Skeletal muscle satellite cell (primary cell): ENCODE measurements at regions not wholly inside any gene's neighbourhood (a gene's known extent, or its start where the extent isn't known, plus 50 kb on each side); places are given as distances from the start of the nearest gene placed in this dataset.

ENCODE experiments used
- H3K27me3 ChIP-seq: 2 replicates; pipeline ENCODE4 v1.7.0; 2013; ENCODE audit warnings: low read length; ENCODE audit not compliant: control insufficient read depth, insufficient read depth
- H3K36me3 ChIP-seq: 2 replicates; pipeline ENCODE4 v1.7.0; 2013; ENCODE audit warnings: mild to moderate bottlenecking, control low read depth, low read length; ENCODE audit not compliant: insufficient read depth
- H3K4me1 ChIP-seq: 2 replicates; pipeline ENCODE4 v1.7.0; 2013; ENCODE audit warnings: low read length; ENCODE audit not compliant: control insufficient read depth, insufficient read depth
- H3K4me2 ChIP-seq: 2 replicates; pipeline ENCODE4 v1.7.0; 2013; ENCODE audit warnings: mild to moderate bottlenecking, low read length
- H3K4me3 ChIP-seq: 2 replicates; pipeline ENCODE4 v1.7.0; 2013; ENCODE audit warnings: low read length
- H3K9ac ChIP-seq: 2 replicates; pipeline ENCODE4 v1.7.0; 2013; ENCODE audit warnings: mild to moderate bottlenecking, low read depth, low read length, moderate library complexity
- H3K9me3 ChIP-seq: replicated peaks from 2 replicates; pipeline ENCODE4 v1.7.0; 2013; ENCODE audit warnings: mild to moderate bottlenecking, control low read depth, low read length

DNA sequence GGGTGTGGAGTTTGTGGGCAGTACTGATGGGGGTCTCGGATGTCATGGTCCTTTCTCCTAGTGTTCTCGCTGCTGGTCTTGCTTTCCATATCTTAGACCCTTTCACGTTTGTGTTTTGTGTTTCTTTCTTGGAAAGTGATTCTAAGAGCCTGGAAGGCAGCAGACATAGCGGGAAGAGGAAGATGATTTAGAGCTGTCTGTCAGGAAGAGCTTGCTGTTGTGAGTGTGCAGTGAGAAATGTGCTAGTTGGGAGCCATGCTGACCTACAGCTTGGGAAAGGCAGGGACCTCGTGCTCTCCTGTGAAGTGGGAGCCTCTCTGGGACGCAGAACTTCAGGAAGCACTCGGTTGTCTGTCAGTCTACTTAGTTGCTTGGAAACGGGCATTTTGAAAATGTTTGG lies 122.2 kb downstream of the ZNF518B start:
- Histone ChIP-seq H3K9me3 (no peaks in the 10 kb centered on the region), H3K4me3 (no peak overlapping the region), H3K4me1 (no peaks in the 10 kb centered on the region), H3K36me3 (no peaks in the 10 kb centered on the region), H3K9ac (no peak overlapping the region), H3K4me2 (no peak overlapping the region), H3K27me3 (peaks cover 4% of the 10 kb centered on the region)

GRCh38 chr4:10334506-10335028 lies 122.7 kb downstream of the ZNF518B start:
- Histone ChIP-seq H3K4me3 (no peak overlapping the region), H3K4me2 (no peak overlapping the region), H3K36me3 (no peaks in the 10 kb centered on the region), H3K9ac (no peak overlapping the region), H3K27me3 (peaks cover 4% of the 10 kb centered on the region), H3K4me1 (no peaks in the 10 kb centered on the region), H3K9me3 (no peaks in the 10 kb centered on the region)

GRCh38 chr4:10333942-10334341 lies 123.3 kb downstream of the ZNF518B start:
- no peak overlapping the region for H3K9ac ChIP-seq
- H3K36me3 ChIP-seq = no peaks in the 10 kb centered on the region
- H3K27me3 ChIP-seq = no peaks in the 10 kb centered on the region
- no peaks in the 10 kb centered on the region for H3K4me1 ChIP-seq
- H3K4me2 ChIP-seq = no peak overlapping the region
- H3K4me3 ChIP-seq = no peak overlapping the region
- no peaks in the 10 kb centered on the region for H3K9me3 ChIP-seq

DNA sequence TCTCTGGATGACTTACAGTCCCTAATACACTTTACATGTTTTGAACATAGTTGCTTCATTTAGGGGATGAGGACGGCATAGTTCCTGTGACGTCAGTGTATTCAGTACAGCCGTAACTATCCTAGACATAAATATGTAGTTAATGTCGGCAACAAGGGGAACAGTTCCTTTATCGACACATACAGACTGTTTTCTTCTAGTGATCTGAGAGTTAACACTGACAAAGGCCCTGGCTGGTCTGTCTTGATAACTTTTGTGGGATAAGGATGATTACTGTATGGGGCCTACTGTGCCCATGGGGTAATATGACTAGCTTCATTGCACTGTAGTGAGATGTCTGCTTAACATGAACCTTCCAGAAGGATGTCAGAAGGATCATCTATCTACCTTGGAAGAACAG lies 131.2 kb downstream of the ZNF518B start:
- H3K9ac ChIP-seq = no peak overlapping the region

GRCh38 chr4:10321931-10322330 lies 135.3 kb downstream of the ZNF518B start:
- Histone ChIP-seq H3K27me3 (peaks cover 5% of the 10 kb centered on the region), H3K9ac (no peak overlapping the region), H3K9me3 (no peaks in the 10 kb centered on the region), H3K36me3 (no peaks in the 10 kb centered on the region), H3K4me1 (no peaks in the 10 kb centered on the region), H3K4me2 (no peak overlapping the region), H3K4me3 (no peak overlapping the region)

More for the DNA sequence above, 131.2 kb downstream of the ZNF518B start:
- Histone ChIP-seq H3K27me3 (peaks cover 10% of the 10 kb centered on the region), H3K4me1 (no peaks in the 10 kb centered on the region), H3K4me2 (no peak overlapping the region), H3K4me3 (no peak overlapping the region), H3K9me3 (no peaks in the 10 kb centered on the region), H3K36me3 (no peaks in the 10 kb centered on the region)

DNA sequence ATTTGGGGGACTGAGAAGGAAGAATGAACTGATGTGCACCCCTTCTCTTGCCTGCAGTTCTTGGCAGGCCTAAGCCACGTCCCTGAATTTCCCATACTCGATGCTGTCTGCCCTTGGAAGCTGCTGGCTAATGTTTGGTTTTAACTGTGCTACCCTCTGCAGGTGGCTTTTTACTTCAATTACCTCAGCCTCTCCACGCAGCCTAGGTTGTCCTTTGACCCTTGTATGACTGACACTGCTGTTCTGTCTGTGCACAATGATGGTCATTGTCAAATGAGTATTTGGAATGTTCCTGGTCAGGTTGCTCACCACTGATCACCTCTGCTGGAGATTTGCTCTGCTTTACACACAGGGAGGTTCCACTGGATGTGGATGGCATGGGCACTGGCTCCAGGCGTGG lies 137.1 kb downstream of the ZNF518B start:
- Histone ChIP-seq H3K9ac (no peak overlapping the region), H3K4me3 (no peak overlapping the region), H3K36me3 (no peaks in the 10 kb centered on the region), H3K4me1 (no peaks in the 10 kb centered on the region), H3K4me2 (no peak overlapping the region), H3K27me3 (peaks cover 5% of the 10 kb centered on the region), H3K9me3 (no peaks in the 10 kb centered on the region)

DNA sequence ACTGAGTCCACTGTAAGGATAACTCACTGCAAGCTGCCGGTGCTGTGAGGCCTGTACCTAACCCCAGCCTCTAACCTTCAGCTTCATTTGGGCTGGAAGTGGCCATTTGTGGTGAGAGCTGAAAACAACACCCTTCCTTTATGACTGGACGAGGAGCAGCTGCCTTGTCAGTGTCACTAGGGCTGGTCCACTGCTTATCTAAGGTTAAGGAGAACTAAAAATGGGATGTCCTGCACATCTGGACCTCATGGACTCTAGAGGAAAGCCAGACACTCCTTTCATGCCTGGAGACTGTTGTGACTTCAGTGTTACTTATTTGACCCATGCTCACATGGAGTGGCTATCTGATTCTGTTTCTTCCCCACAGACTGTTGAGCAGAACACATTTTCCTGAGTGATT lies 139.9 kb downstream of the ZNF518B start:
- Histone ChIP-seq H3K36me3 (no peaks in the 10 kb centered on the region), H3K4me1 (no peaks in the 10 kb centered on the region), H3K4me3 (no peak overlapping the region), H3K4me2 (no peak overlapping the region), H3K9ac (no peak overlapping the region), H3K9me3 (no peaks in the 10 kb centered on the region), H3K27me3 (peaks cover 5% of the 10 kb centered on the region)

DNA sequence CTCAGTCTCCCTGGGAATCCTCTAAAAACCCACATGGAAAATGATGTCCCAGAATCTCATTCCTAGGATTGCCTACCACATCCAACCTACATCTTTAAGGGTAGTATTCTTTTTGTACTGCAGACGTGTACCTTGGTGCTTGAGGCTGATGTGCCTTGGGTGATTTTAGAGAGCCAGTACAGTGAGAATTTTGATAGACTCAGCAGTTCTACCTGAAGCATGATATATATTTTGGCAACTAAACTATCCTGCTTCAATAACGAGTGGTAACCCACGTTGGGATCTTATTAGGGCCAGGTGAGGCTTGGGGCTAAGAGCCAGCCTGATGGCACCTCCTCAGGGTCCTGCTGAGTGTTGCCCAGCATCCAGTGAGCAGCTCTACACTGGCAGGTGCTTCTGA lies 140.4 kb downstream of the ZNF518B start:
- Histone ChIP-seq H3K4me1 (no peaks in the 10 kb centered on the region), H3K9ac (no peak overlapping the region), H3K27me3 (peaks cover under 1% of the 10 kb centered on the region), H3K4me2 (no peak overlapping the region), H3K9me3 (no peaks in the 10 kb centered on the region), H3K36me3 (no peaks in the 10 kb centered on the region), H3K4me3 (no peak overlapping the region)

GRCh38 chr4:10315638-10316037 lies 141.6 kb downstream of the ZNF518B start:
- no peaks in the 10 kb centered on the region for H3K36me3 ChIP-seq
- H3K9me3 ChIP-seq = no peaks in the 10 kb centered on the region
- no peak overlapping the region for H3K4me2 ChIP-seq
- no peak overlapping the region for H3K4me3 ChIP-seq
- H3K27me3 ChIP-seq = no peaks in the 10 kb centered on the region
- H3K9ac ChIP-seq = no peak overlapping the region
- H3K4me1 ChIP-seq = no peaks in the 10 kb centered on the region

DNA sequence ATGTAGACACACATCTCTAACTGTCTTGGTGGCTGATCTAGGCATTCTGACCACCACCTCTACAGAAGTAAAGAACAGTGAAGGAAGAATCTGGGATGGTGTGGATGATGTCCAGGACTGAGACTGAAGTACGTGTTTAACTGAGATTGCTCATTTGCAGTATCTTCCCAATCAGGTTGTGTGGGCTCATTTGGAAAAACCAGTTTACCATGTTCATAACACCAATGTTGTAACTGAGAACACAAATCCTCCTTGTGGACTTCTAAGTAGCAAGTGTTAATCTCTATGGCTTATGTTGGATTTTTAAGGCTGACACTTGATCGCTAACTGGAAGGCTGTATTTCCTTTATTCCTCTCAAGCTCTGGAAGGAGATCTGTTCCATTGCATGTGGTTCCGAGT lies 144.7 kb downstream of the ZNF518B start:
- Histone ChIP-seq H3K4me1 (no peaks in the 10 kb centered on the region), H3K27me3 (no peaks in the 10 kb centered on the region), H3K9me3 (no peaks in the 10 kb centered on the region), H3K4me3 (no peak overlapping the region), H3K36me3 (no peaks in the 10 kb centered on the region), H3K9ac (no peak overlapping the region), H3K4me2 (no peak overlapping the region)

DNA sequence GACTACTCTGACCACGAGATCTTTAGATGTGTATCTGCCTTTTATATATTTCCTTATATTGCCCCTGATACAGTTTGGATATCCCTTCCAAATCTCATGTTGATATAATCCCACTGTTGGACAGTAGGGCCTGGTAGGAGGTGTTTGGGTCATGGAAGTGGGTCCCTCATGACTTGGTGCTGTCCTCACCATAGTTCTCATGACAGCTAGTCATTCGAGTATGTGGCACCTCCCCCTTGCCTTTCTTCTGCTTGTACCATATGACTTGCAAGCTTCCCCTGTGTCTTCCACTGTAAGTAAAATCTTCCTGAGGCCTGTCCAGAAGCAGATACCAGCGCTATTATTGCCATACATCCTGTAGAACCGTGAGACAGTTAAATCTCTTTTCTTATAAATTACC lies 145.3 kb downstream of the ZNF518B start:
- Histone ChIP-seq H3K9ac (no peak overlapping the region), H3K9me3 (no peaks in the 10 kb centered on the region), H3K4me1 (no peaks in the 10 kb centered on the region), H3K4me3 (no peak overlapping the region), H3K36me3 (no peaks in the 10 kb centered on the region), H3K4me2 (no peak overlapping the region), H3K27me3 (no peaks in the 10 kb centered on the region)

DNA sequence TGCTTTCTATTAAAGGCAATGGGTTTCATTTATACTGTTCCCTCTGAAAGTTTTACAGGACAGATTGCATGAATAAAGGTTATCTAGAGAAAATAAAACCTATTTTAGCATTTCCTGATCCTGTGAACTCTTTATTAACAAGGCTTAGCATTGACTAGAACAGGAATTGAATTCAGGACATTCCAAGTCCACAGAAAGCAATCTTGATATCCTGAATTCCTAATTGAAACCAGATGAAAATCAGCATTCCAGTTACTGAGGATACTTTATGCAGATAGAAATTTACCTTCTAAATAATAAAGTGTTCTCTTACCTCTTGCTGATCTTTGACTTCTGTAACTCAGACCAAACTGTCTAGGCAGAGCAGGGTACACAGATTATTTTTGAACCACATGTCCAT lies 151.4 kb downstream of the ZNF518B start:
- no peaks in the 10 kb centered on the region for H3K9me3 ChIP-seq
- H3K4me2 ChIP-seq = no peak overlapping the region
- H3K4me3 ChIP-seq = no peak overlapping the region
- H3K27me3 ChIP-seq = peaks cover 8% of the 10 kb centered on the region
- no peak overlapping the region for H3K9ac ChIP-seq
- H3K4me1 ChIP-seq = no peaks in the 10 kb centered on the region
- H3K36me3 ChIP-seq = no peaks in the 10 kb centered on the region
